OCI-LY7 (cell line): ENCODE measurements at regions not wholly inside any gene's neighbourhood (a gene's known extent, or its start where the extent isn't known, plus 50 kb on each side); places are given as distances from the start of the nearest gene placed in this dataset.

Experiments used
- BruUV-seq: library from RNA; stranded (reverse); fragments of 400-500 nt; replicated peaks from 2 replicates; lab custom pipeline; 2021; lab: Mats Ljungman, UMichigan
- CTCF ChIA-PET: fragments of 300-600 bp; sonication (Branson Sonifier 250); formaldehyde crosslinking; loops from one replicate; lab custom pipeline; 2022; ENCODE audit warnings: antibody characterized with exemption; ENCODE audit not compliant: unreplicated experiment; lab: Charles Lee
- POLR2A ChIA-PET: fragments of 300-600 bp; sonication (Branson Sonifier 250); formaldehyde crosslinking; loops from one replicate; lab custom pipeline; 2022; ENCODE audit warnings: antibody characterized with exemption; lab: Charles Lee
- DNase-seq: peaks from one replicate; pipeline ENCODE4 v3.0.0-alpha.2; 2015; ENCODE audit warnings: low spot score
- H2AFZ ChIP-seq: fragments of 200-600 bp; sonication (generic), shearing (Covaris generic); 2 replicates; pipeline ENCODE4 v1.6.1; 2014; ENCODE audit warnings: mild to moderate bottlenecking, antibody characterized with exemption, low read length, moderate library complexity
- H3K27ac ChIP-seq: fragments of 200-600 bp; sonication (generic); 2 replicates; pipeline ENCODE4 v1.5.1; 2014; ENCODE audit warnings: mixed run types, low read depth, mild to moderate bottlenecking, moderate library complexity, low read length, inconsistent platforms; ENCODE audit not compliant: poor library complexity, severe bottlenecking
- H3K36me3 ChIP-seq: fragments of 200-600 bp; sonication (generic); 2 replicates; pipeline ENCODE4 v1.6.1; 2014; ENCODE audit warnings: mild to moderate bottlenecking, antibody characterized with exemption, low read length, moderate library complexity, mixed read lengths; ENCODE audit not compliant: insufficient read depth
- H3K4me1 ChIP-seq: fragments of 200-600 bp; sonication (generic); 2 replicates; pipeline ENCODE4 v1.5.1; 2014; ENCODE audit warnings: mild to moderate bottlenecking, low read length; ENCODE audit not compliant: insufficient read depth, poor library complexity, severe bottlenecking
- H3K4me2 ChIP-seq: fragments of 200-600 bp; sonication (generic); 2 replicates; pipeline ENCODE4 v1.6.1; 2014; ENCODE audit warnings: mild to moderate bottlenecking, low read length
- H3K4me3 ChIP-seq: fragments of 200-600 bp; sonication (generic); 2 replicates; pipeline ENCODE4 v1.5.1; 2014; ENCODE audit warnings: mild to moderate bottlenecking, low read depth, low read length; ENCODE audit not compliant: poor library complexity, severe bottlenecking
- H3K79me2 ChIP-seq: fragments of 200-600 bp; sonication (generic); 2 replicates; pipeline ENCODE4 v1.6.1; 2016; ENCODE audit warnings: low read depth, mild to moderate bottlenecking, low read length, moderate library complexity, mixed read lengths; ENCODE audit not compliant: insufficient read depth
- H3K9me2 ChIP-seq: fragments of 200-600 bp; sonication (generic); 2 replicates; pipeline ENCODE4 v1.6.1; 2016; ENCODE audit warnings: mild to moderate bottlenecking, low read length, mixed read lengths; ENCODE audit not compliant: insufficient read depth
- H3K9me3 ChIP-seq: fragments of 200-600 bp; sonication (generic); 2 replicates; pipeline ENCODE4 v1.6.1; 2014; ENCODE audit warnings: mild to moderate bottlenecking, mixed run types, low read length, mixed read lengths
- H4K20me1 ChIP-seq: fragments of 200-600 bp; sonication (generic); 2 replicates; pipeline ENCODE4 v1.6.1; 2014; ENCODE audit warnings: mild to moderate bottlenecking, antibody characterized with exemption, low read length, moderate library complexity, mixed read lengths; ENCODE audit not compliant: insufficient read depth
- CTCF ChIP-seq: fragments of 200-600 bp; sonication (generic); conservative IDR thresholded peaks from 2 replicates; pipeline ENCODE4 v1.5.1; 2014; ENCODE audit warnings: mild to moderate bottlenecking, antibody characterized with exemption, low read length, moderate library complexity, mixed read lengths
- EZH2phosphoT487 ChIP-seq: fragments of 200-600 bp; sonication (generic); IDR thresholded peaks from 2 replicates; pipeline ENCODE4 v1.6.1; 2018; ENCODE audit warnings: low read depth, borderline replicate concordance, mild to moderate bottlenecking, mixed run types, antibody characterized with exemption, low read length, moderate library complexity, mixed read lengths
- intact Hi-C: fragments of 100-400 bp; cut with micrococcal nuclease; formaldehyde crosslinking; loops from one replicate; pipeline ENCODE4 v1.10.0; 2022; ENCODE audit not compliant: unreplicated experiment

DNA sequence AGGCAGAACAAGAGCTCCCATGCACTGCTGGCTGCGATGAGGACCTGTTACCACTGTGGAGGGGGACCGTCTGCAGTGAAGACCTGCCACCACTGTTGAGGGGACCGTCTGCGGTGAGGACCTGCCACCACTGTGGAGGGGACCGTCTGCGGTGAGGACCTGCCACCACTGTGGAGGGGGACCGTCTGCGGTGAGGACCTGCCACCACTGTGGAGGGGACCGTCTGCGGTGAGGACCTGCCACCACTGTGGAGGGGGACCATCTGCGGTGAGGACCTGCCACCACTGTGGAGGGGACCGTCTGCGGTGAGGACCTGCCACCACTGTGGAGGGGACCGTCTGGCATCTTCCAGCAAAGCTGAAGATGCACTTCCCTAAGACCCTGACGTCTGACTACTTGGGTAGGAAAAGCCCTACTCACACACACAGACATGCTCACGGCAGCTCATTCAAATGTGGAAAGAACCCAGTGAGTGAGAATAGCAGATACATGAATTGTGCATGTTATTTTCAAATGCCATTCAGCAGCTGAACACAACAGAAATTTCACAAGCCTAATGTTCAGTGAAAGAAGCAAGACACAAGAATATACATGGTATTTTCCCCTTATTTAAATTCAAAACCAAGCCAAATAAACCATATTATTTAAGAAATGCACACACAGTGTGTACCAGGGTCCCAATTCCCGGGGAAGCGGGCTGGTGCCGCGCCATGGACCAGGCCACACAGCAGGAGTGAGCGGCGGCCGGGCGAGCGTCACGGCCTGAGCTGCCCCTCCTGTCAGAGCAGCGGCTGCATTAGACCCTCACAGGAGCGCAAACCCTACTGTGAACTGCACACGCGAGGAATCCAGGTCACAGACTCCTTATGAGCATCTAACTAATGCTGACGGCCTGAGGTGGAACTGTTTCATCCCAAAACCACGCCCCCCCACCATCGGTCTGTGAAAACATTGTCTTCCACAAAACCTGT is 64.2 kb upstream of the METRNL start:
- no peaks in the 10 kb centered on the region for H3K4me1 ChIP-seq
- H3K27ac ChIP-seq: no peak overlapping the region
- ChIA-PET POLR2A (no interaction called here), CTCF (no interaction called here)
- TF ChIP-seq CTCF (no peak), EZH2phosphoT487 (no peak)
- H3K79me2 ChIP-seq: no peaks in the 10 kb centered on the region
- no peaks in the 10 kb centered on the region for H3K9me2 ChIP-seq
- BruUV-seq: no TSS peak
- H3K36me3 ChIP-seq: no peaks in the 10 kb centered on the region; the same call in 1 of the 2 replicates
- DNase-seq: no peak
- no peak overlapping the region for H3K4me2 ChIP-seq
- intact Hi-C loops: no loop called here
- no peak overlapping the region for H2AFZ ChIP-seq
- H3K4me3 ChIP-seq: no peak overlapping the region
- H4K20me1 ChIP-seq: no peaks in the 10 kb centered on the region
- no peaks in the 10 kb centered on the region for H3K9me3 ChIP-seq

DNA sequence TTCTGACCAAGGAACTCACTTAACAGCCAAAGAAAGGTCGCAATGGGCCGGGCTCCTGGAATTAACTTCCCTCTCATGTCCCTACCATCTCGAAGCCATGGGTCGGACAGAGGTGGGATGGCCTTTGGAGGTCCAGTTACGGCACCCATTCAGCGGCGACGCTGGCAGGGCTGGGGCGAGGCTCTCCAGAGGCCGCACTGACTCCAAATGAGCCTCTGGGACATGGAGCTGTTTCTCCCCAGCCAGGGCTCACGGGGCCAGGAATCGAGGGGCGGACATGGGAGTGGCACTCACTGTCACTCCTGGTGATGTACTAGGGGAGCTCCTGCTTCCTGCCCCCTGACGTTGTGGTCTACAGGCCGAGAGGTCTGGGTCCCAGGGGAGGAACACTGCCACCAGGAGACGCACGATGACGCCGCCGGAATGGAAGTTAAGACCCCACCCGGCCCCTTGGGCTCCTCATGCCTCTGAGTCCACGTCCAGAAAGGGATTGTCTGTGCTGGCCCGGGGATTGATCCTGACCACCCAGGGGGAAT is 60.7 kb upstream of the METRNL start:
- no TSS peak for BruUV-seq
- peaks cover 6% of the 10 kb centered on the region for H3K4me1 ChIP-seq
- CTCF ChIA-PET: no interaction called here
- H3K4me3 ChIP-seq: no peak overlapping the region
- intact Hi-C loops: no loop called here
- no peaks in the 10 kb centered on the region; the same call in 1 of the 2 replicates for H3K36me3 ChIP-seq
- no peaks in the 10 kb centered on the region for H4K20me1 ChIP-seq
- DNase-seq: no peak
- no peak overlapping the region for H2AFZ ChIP-seq
- H3K9me3 ChIP-seq: no peaks in the 10 kb centered on the region
- H3K4me2 ChIP-seq: no peak overlapping the region
- no peak overlapping the region for H3K27ac ChIP-seq
- no peak for TF ChIP-seq CTCF
- no peak for TF ChIP-seq EZH2phosphoT487
- no peaks in the 10 kb centered on the region for H3K9me2 ChIP-seq
- POLR2A ChIA-PET: no interaction called here
- no peaks in the 10 kb centered on the region for H3K79me2 ChIP-seq

- Histone ChIP-seq H3K9me3 (no peaks in the 10 kb centered on the region), H3K4me3 (no peak overlapping the region), H3K9me2 (no peaks in the 10 kb centered on the region), H3K79me2 (no peaks in the 10 kb centered on the region), H4K20me1 (no peaks in the 10 kb centered on the region), H3K4me1 (peaks cover 6% of the 10 kb centered on the region), H3K27ac (no peak overlapping the region), H3K36me3 (no peaks in the 10 kb centered on the region; the same call in 1 of the 2 replicates), H3K4me2 (no peak overlapping the region), H2AFZ (no peak overlapping the region)
- POLR2A ChIA-PET: no interaction called here
- intact Hi-C loops: no loop called here
- BruUV-seq: no TSS peak
- DNase-seq: no peak
- CTCF ChIA-PET: no interaction called here
- TF ChIP-seq CTCF: no peak
- TF ChIP-seq EZH2phosphoT487: no peak
Measured at GRCh38 chr17:83019376-83019775, 60.0 kb upstream of the METRNL start.
